Dendritic cell treated with granulocyte-macrophage colony-stimulating factor and Interleukin-4, amounts not matched to agents 40 ng/mL and 50 ng/mL, for 4 days (primary cell): ENCODE measurements at regions not wholly inside any gene's neighbourhood (a gene's known extent, or its start where the extent isn't known, plus 50 kb on each side); places are given as distances from the start of the nearest gene placed in this dataset.

Experiments
- H3K27ac Mint-ChIP-seq: one replicate; pipeline ENCODE4 v1.8.0; 2022; ENCODE audit warnings: mild to moderate bottlenecking, mixed read lengths
- H3K27me3 Mint-ChIP-seq: one replicate; pipeline ENCODE4 v1.8.0; 2022; ENCODE audit warnings: mild to moderate bottlenecking, mixed read lengths
- H3K36me3 Mint-ChIP-seq: one replicate; pipeline ENCODE4 v1.8.0; 2022; ENCODE audit warnings: low read depth, mixed read lengths
- H3K4me1 Mint-ChIP-seq: one replicate; pipeline ENCODE4 v1.8.0; 2022; ENCODE audit warnings: low read depth, mixed read lengths
- H3K4me3 Mint-ChIP-seq: one replicate; pipeline ENCODE4 v1.8.0; 2022; ENCODE audit warnings: mild to moderate bottlenecking, moderate library complexity, mixed read lengths
- H3K9me3 Mint-ChIP-seq: one replicate; pipeline ENCODE4 v1.8.0; 2022; ENCODE audit warnings: mixed read lengths
- intact Hi-C: fragments of 100-400 bp; cut with micrococcal nuclease; formaldehyde crosslinking; loops from one replicate; pipeline ENCODE4 v1.15.0; 2022

DNA sequence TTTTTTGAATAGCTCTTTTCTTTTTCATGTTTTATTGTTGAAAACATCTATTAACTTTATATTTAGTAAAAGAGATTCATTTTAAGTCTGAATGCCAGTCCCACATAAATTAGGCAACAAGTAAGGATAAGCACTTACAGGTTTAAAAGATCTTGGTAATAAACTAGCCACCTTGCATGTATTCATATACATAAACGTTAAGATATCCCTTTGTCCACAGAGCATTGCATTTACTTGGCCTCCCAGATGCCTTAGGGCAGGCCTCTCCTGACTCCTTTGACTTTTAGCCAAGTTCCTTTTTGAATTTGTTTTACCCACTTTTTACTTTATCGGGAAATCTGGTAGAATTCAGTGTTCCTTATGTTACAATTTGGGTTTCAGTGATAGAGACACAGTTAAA, 331.7 kb downstream of the ETNK1 start:
- no peaks in the 10 kb centered on the region for H3K27me3 Mint-ChIP-seq
- no peak overlapping the region for H3K27ac Mint-ChIP-seq
- H3K36me3 Mint-ChIP-seq = no peaks in the 10 kb centered on the region
- H3K9me3 Mint-ChIP-seq = peaks cover 32% of the 10 kb centered on the region
- no peaks in the 10 kb centered on the region for H3K4me1 Mint-ChIP-seq
- intact Hi-C loops = no loop called here
- H3K4me3 Mint-ChIP-seq = no peak overlapping the region

GRCh38 chr12:22967171-22967570, 342.2 kb downstream of the ETNK1 start:
- H3K27me3 Mint-ChIP-seq = no peaks in the 10 kb centered on the region
- H3K36me3 Mint-ChIP-seq = no peaks in the 10 kb centered on the region
- peaks cover 14% of the 10 kb centered on the region for H3K9me3 Mint-ChIP-seq
- H3K4me3 Mint-ChIP-seq = no peak overlapping the region
- no peaks in the 10 kb centered on the region for H3K4me1 Mint-ChIP-seq
- H3K27ac Mint-ChIP-seq = no peak overlapping the region
- intact Hi-C loops = no loop called here

GRCh38 chr12:22969521-22969920, 344.6 kb downstream of the ETNK1 start:
- Mint-ChIP-seq H3K27ac (no peak overlapping the region), H3K9me3 (peaks cover 11% of the 10 kb centered on the region), H3K4me1 (no peaks in the 10 kb centered on the region), H3K27me3 (no peaks in the 10 kb centered on the region), H3K36me3 (no peaks in the 10 kb centered on the region), H3K4me3 (no peak overlapping the region)
- intact Hi-C loops = no loop called here

DNA sequence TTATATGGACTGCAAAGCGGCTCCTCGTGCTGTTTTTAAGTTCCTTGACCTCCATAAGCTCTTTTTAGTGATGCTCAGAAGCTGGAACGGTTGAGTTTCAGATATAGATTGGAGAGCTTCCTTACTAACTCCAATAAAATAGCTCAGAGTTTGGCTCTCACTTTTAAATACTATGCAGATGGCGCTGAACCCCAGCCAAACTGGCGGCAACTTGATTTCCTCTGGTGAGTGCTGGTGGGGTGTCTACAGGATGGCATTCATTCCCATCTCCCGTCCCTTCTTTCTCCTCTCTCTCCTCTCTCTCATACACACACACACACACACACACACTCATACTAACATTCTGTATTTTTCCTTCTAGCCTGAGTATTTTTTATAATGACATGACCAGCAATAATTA, 346.3 kb downstream of the ETNK1 start:
- Mint-ChIP-seq H3K9me3 (no peaks in the 10 kb centered on the region), H3K4me1 (no peaks in the 10 kb centered on the region), H3K27me3 (no peaks in the 10 kb centered on the region), H3K27ac (no peak overlapping the region), H3K4me3 (no peak overlapping the region), H3K36me3 (no peaks in the 10 kb centered on the region)
- intact Hi-C loops = no loop called here

DNA sequence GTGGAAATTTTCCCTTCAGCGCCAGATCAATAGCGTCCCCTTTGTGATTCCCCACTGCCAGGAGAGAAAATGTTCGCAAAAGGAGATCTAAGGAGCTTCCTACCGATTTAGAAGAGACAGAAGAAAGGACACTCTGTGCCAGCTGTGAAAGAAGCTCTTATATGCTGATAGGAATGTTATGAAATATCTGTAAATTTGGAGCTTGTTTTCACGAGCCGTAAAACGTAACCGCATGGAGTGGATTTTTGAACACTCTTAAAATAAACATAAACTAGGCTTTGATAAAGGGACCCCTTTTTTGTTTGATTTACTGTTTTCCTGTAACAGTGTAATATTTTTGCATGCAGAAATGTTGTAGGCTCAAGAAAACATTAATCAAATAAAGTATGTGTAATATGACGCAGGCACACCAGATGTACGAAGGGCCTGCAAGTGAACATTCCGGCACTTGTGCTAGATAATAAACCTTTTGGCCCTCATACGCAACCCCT, 346.8 kb downstream of the ETNK1 start:
- H3K4me3 Mint-ChIP-seq = no peak overlapping the region
- H3K9me3 Mint-ChIP-seq = no peaks in the 10 kb centered on the region
- intact Hi-C loops = no loop called here
- no peaks in the 10 kb centered on the region for H3K4me1 Mint-ChIP-seq
- no peaks in the 10 kb centered on the region for H3K36me3 Mint-ChIP-seq
- H3K27me3 Mint-ChIP-seq = no peaks in the 10 kb centered on the region
- no peak overlapping the region for H3K27ac Mint-ChIP-seq

DNA sequence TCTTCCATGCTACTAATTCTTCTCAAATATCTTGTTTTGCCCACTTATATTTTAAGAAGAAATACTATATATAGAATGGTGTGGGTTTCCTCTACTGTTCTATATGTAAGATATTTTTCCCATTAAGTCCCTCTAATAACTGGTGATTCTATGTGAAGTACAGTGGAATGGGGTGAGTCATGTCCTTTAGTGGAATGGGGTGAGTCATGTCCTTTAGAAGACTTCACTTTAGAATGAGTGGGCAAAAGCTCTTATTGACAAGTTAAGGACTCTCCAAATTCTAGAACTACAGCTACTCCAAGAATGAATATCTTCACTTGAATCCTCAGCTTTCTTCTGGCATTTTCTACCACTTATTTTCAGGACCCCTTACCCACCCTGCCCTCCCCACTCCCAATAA, 349.9 kb downstream of the ETNK1 start:
- no peaks in the 10 kb centered on the region for H3K9me3 Mint-ChIP-seq
- H3K4me1 Mint-ChIP-seq = no peaks in the 10 kb centered on the region
- H3K4me3 Mint-ChIP-seq = no peak overlapping the region
- H3K36me3 Mint-ChIP-seq = no peaks in the 10 kb centered on the region
- no peaks in the 10 kb centered on the region for H3K27me3 Mint-ChIP-seq
- no peak overlapping the region for H3K27ac Mint-ChIP-seq
- intact Hi-C loops = no loop called here

DNA sequence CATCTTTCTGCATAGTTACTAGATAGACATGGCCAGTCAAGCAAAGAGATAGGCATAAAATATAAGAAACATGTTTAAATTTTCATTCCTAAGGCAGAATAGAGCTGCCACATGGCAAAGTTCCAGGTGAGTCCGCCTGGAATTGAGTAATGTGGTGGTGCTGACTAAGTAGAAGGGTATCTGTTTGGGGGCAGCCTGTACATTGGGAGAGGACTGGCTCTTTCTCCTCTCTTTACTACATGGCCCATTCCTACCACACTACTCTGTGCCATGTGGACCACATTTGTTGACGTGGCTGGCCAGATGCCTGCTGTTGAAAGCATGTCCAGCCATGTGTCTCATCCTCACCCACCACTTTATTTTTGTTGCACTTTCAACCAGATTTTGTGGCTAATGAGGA, 354.0 kb downstream of the ETNK1 start:
- Mint-ChIP-seq H3K4me1 (no peaks in the 10 kb centered on the region), H3K36me3 (no peaks in the 10 kb centered on the region), H3K27me3 (no peaks in the 10 kb centered on the region), H3K9me3 (no peaks in the 10 kb centered on the region), H3K4me3 (no peak overlapping the region), H3K27ac (no peak overlapping the region)
- intact Hi-C loops = no loop called here

DNA sequence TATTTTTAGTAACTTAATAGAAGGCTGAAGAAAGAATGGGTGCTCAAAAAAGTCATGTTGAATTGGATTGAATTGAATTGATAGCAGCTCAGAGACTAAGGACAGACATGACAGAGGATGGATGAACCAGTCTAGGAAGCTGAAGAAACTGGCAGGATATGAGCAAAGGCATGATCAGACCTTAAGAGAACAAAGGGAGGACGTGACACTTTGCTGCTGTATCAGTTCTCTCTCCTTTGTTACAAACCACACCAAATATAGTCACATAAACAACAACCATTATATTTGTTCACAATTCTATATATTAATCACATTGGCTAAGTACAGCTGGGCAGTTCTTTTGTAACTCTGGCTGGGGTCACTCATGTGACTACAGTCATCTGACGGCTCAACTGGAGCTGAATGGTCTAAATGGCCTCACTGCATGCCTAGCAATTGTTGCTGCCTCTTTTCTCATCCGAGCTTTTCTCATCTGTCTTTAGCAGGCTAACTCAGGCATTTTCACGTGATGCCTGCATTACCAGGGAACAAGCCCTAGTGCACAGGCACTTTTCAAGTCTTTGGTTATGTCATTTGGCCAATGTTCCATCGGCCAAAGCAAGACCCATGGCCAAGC, 355.0 kb downstream of the ETNK1 start:
- H3K36me3 Mint-ChIP-seq = no peaks in the 10 kb centered on the region
- H3K4me1 Mint-ChIP-seq = no peaks in the 10 kb centered on the region
- H3K27ac Mint-ChIP-seq = no peak overlapping the region
- intact Hi-C loops = no loop called here
- H3K4me3 Mint-ChIP-seq = no peak overlapping the region
- H3K9me3 Mint-ChIP-seq = no peaks in the 10 kb centered on the region
- no peaks in the 10 kb centered on the region for H3K27me3 Mint-ChIP-seq

- Mint-ChIP-seq H3K4me1 (no peaks in the 10 kb centered on the region), H3K36me3 (no peaks in the 10 kb centered on the region), H3K27me3 (no peaks in the 10 kb centered on the region), H3K4me3 (no peak overlapping the region), H3K9me3 (no peaks in the 10 kb centered on the region), H3K27ac (no peak overlapping the region)
- intact Hi-C loops = no loop called here
Measured at GRCh38 chr12:22981711-22982110, 356.7 kb downstream of the ETNK1 start.

- no peaks in the 10 kb centered on the region for H3K9me3 Mint-ChIP-seq
- H3K4me3 Mint-ChIP-seq = no peak overlapping the region
- no peaks in the 10 kb centered on the region for H3K36me3 Mint-ChIP-seq
- H3K27ac Mint-ChIP-seq = no peak overlapping the region
- intact Hi-C loops = no loop called here
- H3K27me3 Mint-ChIP-seq = no peaks in the 10 kb centered on the region
- no peaks in the 10 kb centered on the region for H3K4me1 Mint-ChIP-seq
Measured at GRCh38 chr12:22982635-22983034, 357.7 kb downstream of the ETNK1 start.

DNA sequence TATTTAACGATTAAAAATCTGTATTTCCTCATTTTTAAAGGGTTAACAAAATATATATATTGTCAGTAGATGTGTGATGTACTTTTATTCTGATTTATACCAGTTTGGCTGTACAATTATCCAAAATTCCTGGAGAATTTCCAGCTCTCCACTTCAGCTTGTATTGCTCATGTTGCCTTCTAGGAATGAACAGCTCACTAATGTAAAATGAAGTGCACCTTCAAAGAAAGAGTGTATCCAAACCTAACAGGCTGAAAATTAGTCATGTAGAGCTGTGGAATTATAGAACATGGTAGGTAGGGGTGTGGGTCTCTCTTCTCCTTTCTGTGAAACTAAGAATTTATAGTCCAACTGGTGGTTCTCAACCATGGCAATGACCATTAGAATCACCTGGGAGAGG, 362.0 kb downstream of the ETNK1 start:
- intact Hi-C loops = no loop called here
- no peaks in the 10 kb centered on the region for H3K4me1 Mint-ChIP-seq
- no peak overlapping the region for H3K27ac Mint-ChIP-seq
- no peaks in the 10 kb centered on the region for H3K36me3 Mint-ChIP-seq
- H3K9me3 Mint-ChIP-seq = no peaks in the 10 kb centered on the region
- no peaks in the 10 kb centered on the region for H3K27me3 Mint-ChIP-seq
- no peak overlapping the region for H3K4me3 Mint-ChIP-seq

DNA sequence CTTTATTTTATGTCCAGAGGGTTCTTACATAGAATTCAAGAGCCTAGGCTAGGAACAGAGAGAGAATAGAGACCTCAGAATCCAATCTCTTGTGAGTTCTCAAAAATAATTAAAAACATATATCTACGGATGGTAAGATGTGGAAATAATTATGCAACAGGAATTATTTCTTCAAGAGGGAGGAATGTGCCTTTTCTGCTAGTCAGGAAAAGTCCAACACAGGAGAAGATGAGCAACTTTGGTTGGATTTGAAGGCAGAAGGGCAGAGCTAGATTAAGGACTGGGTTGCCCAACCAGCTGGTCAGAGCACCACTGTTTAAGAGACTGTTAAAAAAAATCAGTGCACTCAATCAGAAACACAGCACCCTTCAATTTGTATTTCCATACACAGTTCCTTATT, 365.5 kb downstream of the ETNK1 start:
- no peaks in the 10 kb centered on the region for H3K9me3 Mint-ChIP-seq
- no peak overlapping the region for H3K27ac Mint-ChIP-seq
- H3K27me3 Mint-ChIP-seq = no peaks in the 10 kb centered on the region
- intact Hi-C loops = no loop called here
- H3K36me3 Mint-ChIP-seq = no peaks in the 10 kb centered on the region
- no peak overlapping the region for H3K4me3 Mint-ChIP-seq
- no peaks in the 10 kb centered on the region for H3K4me1 Mint-ChIP-seq

DNA sequence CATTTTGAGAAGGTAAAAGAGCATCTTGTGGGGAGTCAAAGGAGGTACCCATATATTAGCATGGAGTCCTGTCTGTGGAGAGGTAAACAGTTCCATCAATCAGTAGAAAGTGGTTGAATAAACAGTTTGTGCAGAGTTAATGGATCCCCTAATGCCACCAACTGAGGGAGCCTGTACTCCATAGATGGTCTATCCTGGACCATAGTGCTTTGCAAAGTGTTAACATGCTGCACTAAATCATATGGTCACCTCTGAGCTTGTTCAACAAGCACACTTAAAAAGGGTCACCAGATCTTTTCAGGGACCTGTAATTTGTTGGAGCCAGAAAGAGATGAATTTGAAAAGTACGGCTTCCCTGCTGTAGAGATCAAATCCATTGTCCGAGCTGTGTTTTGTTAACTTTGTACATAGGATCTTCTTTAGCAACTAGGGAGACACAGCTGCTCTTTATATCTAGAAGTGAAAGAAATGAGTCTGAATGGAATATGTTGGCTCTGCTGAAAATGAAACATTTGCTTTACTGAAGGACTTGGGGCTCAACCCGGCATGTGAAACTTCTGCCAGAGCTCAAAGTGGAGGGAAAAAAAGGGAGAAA, 366.4 kb downstream of the ETNK1 start:
- no peaks in the 10 kb centered on the region for H3K27me3 Mint-ChIP-seq
- no peaks in the 10 kb centered on the region for H3K9me3 Mint-ChIP-seq
- H3K4me3 Mint-ChIP-seq = no peak overlapping the region
- H3K36me3 Mint-ChIP-seq = no peaks in the 10 kb centered on the region
- no peak overlapping the region for H3K27ac Mint-ChIP-seq
- intact Hi-C loops = no loop called here
- H3K4me1 Mint-ChIP-seq = no peaks in the 10 kb centered on the region

- Mint-ChIP-seq H3K36me3 (no peaks in the 10 kb centered on the region), H3K4me1 (no peaks in the 10 kb centered on the region), H3K27me3 (no peaks in the 10 kb centered on the region), H3K9me3 (peaks cover 14% of the 10 kb centered on the region), H3K27ac (no peak overlapping the region), H3K4me3 (no peak overlapping the region)
- intact Hi-C loops = no loop called here
Measured at GRCh38 chr12:22993609-22994315, 368.8 kb downstream of the ETNK1 start.

DNA sequence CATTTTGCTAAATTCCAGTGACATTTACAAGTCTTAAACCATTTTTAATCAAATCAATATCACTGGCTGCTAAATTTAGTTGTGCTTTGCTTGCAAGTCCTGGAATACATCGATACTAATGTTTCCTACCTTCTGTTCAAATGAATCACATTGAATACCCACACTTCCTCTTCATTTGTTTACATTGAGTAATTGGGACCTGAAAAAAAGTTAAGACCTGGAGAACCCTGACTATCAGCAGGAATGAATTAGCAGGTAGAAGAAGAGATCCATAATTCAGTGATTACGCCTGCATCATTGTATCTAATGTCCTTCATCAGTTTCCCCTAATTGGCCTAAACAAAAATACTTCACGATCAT, 369.3 kb downstream of the ETNK1 start:
- Mint-ChIP-seq H3K27me3 (no peaks in the 10 kb centered on the region), H3K27ac (no peak overlapping the region), H3K36me3 (no peaks in the 10 kb centered on the region), H3K4me3 (no peak overlapping the region), H3K4me1 (no peaks in the 10 kb centered on the region), H3K9me3 (peaks cover 20% of the 10 kb centered on the region)
- intact Hi-C loops = no loop called here
